Stimulated activated CD4-positive, alpha-beta T cell treated with anti-CD3 and anti-CD28 coated beads, Interleukin-12 subunit alpha, Interleukin-12 subunit beta, amount 100 ng/mL, for 24 hours (primary cell): ENCODE measurements at regions not wholly inside any gene's neighbourhood (a gene's known extent, or its start where the extent isn't known, plus 50 kb on each side); places are given as distances from the start of the nearest gene placed in this dataset.
"Not testable (repeated sequence)": the region's sequence is repeated elsewhere in the genome, so short reads cannot be mapped to it uniquely, and the experiment has no call there.

ENCODE experiments used
- DNase-seq, 2 experiments: peaks; one replicate each; pipeline ENCODE4 v3.0.0-alpha.2; 2020; ENCODE audit warnings: low read depth in 2 of 2

GRCh38 chr16:52104993-52105392, 441.9 kb downstream of the TOX3 start:
- not testable (repeated sequence) for DNase-seq

- DNase-seq: no peak
These were observed 443.2 kb downstream of the TOX3 start for GRCh38 chr16:52103791-52104190.

DNA sequence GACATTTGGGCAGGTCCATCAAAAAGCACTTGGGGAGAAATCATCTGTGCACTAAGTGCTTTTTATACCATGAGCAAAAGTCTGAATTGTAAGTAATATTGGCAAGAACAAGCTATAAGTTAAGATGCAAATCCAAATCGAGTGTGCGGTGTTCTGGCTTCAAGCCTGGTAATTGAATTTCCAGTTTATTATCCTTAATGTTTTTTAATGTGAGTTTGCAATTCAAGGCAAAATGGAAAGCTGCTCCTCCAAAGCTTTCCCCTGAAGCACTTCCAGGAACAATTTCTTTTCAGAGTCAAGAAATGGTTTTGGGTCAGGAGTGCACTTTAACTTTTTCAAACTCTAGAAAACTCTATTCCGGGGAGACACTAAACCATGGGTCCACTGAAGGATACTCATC, 445.7 kb downstream of the TOX3 start:
- no peak for DNase-seq

GRCh38 chr16:52099382-52099781, 447.6 kb downstream of the TOX3 start:
- no peak for DNase-seq

DNA sequence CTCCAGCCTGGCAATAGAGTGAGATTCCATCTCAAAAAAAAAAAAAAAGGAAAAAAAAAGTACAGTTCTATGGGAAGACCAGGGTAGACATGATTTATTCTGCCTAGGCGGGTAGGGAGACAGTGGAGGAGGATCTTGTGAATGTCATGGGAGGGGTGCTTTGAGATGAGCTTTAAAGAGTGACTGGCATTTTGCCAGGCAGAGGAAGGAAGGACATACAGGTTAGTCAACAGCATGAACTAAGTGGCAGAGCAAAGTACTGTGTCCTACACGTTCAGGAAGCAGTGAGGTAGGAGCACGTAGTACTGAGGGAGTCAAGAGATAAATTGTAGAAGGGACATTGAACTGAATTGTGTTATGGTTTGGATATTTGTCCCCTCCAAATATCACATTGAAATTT, 451.5 kb downstream of the TOX3 start:
- DNase-seq: no peak

GRCh38 chr16:52092126-52092525, 454.8 kb downstream of the TOX3 start:
- no peak for DNase-seq

DNA sequence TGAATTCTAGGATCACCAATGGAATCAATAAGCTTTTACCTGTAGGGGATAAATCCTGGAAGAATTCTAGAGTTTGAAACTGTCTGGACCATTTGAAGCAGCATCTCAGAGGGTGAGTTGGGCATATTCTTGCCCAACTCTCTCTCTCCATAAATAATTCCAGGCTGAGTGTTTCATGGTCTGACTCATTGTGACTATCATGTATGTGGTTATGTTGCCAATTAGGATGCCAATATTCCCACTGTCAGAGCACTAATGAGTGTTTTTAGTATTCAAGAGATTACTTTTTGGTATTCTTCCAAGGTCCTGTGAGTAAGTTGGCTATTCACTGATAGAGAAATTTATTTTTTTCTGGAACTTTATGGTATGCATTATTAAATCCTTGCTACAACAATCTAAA, 456.9 kb downstream of the TOX3 start:
- DNase-seq: no peak

GRCh38 chr16:52089476-52089875, 457.5 kb downstream of the TOX3 start:
- DNase-seq: no peak

- DNase-seq: no peak
These were observed 460.0 kb downstream of the TOX3 start for GRCh38 chr16:52086901-52087300.

DNA sequence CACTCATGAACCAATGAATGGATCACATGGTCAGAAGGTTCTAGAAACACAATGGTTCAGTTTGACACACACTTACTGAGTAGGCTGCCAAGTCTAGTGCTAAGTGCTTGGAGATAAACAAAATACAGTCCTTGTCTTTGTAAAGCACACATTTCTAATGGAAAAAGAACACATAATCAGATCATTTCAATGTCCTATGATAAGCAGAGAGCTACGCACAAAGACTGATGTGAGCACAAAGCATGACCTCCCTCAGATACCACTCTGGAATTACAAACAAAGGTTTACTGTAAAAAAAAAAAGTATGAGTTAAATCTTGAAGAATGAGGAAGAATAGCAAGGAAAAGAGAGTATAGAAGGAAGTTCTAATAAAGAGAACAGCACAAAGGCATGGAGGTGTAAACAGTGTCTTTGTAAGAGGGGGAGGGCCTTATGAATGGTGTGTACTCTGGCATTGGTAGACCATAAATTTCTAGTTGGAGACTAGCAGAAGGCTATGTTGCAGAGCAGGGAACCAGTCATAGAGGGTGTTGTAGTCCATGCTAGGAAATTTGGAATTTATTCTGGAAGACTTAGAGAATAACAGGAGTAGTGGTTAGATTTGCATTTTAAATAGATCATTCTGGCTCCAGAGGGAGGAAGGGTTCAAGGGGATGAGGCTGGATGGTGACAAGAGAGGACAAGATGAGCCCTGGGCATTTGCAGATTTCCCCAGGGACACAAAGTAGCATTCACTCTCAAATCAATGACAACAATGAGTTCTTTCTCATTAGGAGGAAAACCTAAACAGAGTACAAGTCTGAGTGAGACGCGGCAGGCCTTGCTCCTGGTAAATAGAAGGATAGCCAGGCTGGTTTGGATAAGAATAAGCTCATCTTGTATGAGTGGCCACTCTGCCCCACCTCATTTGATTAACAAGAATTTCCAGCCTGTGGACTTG, 468.0 kb downstream of the TOX3 start:
- DNase-seq: no peak

GRCh38 chr16:52077607-52078006, 469.3 kb downstream of the TOX3 start:
- DNase-seq: no peak

DNA sequence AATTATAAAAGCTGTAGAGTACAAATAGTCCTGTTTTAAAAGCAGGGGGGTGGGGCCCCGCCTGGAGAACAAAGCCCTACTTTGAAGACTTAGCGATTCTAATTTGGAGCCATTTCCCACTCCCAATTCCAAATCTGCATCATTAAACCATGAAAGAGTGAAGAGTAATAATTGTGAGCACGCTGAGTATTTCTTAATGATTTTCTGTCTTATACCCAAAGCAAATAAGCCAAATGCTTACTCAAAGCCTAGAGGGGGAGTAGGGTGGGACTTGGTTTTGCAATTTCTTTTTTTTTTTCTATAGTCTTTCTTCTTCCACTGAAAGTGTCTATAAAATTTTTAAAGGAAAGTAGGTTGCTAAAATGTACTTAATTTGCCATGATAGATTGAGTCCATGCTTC, 470.1 kb downstream of the TOX3 start:
- DNase-seq: no peak

DNA sequence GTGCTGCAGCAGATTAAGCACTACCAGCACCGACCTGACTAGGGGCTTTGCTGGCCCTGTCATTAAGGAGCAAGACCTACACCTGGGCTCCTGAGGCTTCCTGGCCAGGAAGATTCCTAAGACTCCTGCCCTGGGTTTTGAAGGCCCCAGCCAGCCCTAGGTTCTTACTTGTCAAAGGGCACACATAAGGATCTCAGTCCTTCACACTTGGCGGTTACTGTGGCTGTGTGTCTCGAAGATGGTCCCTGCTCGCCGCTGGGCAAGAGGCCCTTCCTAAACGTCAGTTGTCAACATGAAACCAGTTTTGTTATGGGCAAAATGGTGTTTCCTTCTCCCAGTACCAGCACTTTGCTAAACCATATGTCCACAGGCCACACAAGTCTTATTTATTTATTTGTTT, 470.6 kb downstream of the TOX3 start:
- DNase-seq: no peak

DNA sequence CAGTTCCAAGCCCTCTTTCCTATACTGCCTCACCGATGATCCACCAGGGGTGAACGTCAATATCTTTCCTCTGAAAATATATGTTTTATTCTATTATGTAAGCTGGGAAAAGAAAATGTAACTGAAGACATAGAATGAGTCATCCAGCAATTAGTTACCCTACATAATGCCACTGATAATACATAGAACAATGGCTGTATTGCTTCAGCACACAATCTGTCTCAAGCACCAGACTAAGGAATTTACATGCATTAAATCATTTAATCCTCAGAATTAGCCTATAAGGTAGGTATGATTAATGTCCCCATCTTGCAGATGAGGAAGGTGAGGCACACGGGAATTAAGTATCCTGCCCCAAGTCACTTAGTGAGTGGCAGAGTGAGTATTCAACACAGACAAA, 472.8 kb downstream of the TOX3 start:
- no peak for DNase-seq

DNA sequence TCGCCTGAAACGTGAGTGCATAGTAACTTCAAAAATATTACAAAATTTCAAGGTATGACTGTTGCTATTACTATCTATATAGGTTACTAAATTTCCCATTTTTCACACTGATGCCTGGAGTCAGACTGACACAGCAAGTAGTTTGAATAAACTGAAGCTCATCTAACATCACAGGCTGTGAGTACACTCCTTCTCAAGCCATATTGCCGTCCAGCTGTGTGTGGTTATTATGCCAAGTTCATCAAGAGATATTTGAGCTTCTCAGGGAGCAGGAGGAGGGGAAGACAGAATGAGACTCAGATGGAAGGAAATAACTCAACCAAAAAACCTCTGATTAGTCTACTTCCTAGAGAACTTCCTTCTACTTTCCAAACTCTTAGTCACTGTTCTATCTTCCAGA, 473.9 kb downstream of the TOX3 start:
- no peak for DNase-seq

GRCh38 chr16:52071101-52071500, 475.8 kb downstream of the TOX3 start:
- no peak for DNase-seq

- DNase-seq: no peak
These were observed 476.4 kb downstream of the TOX3 start for GRCh38 chr16:52070341-52071057.

DNA sequence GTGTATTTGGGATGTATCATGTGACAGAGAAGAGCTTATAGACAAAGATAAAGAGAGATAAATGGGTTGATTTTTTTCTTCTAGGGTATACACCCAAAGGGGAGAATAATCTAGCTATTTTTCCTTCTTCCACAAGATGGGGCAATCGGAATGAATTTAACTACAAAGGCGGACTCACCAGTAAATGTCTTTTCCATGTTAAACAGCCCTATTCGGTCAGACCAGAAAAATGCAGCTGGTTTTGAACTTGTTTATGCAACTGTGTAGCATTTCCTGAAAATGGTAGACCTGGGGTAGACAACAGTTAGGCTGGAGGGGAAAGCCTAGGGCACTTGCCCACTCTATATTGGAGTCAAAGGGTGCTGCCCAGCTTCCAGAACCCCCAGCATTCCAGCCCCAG, 477.1 kb downstream of the TOX3 start:
- no peak for DNase-seq

- no peak for DNase-seq
These were observed 478.4 kb downstream of the TOX3 start for GRCh38 chr16:52068447-52069074.

GRCh38 chr16:52066962-52067361, 480.0 kb downstream of the TOX3 start:
- no peak for DNase-seq

- DNase-seq: no peak
These were observed 490.7 kb downstream of the TOX3 start for GRCh38 chr16:52056259-52056658.

DNA sequence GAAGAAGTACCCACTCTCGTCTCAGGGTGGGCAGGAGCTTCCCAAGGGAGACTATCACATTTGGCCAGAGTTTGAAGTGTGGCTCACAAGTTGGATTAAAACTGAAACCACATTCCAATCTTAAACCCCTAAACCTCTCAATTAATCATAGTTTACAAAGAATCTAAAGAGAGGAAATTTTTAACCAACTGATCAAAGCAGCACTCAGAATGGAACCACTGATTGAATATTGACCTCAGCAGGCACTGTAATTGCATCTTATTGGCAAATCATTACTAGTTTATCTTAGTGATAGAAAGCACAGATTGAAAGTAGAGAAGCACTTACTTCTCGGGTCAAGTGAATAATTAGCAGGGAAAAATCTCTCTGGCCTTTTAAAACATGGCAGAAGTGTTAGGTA, 491.6 kb downstream of the TOX3 start:
- no peak for DNase-seq

DNA sequence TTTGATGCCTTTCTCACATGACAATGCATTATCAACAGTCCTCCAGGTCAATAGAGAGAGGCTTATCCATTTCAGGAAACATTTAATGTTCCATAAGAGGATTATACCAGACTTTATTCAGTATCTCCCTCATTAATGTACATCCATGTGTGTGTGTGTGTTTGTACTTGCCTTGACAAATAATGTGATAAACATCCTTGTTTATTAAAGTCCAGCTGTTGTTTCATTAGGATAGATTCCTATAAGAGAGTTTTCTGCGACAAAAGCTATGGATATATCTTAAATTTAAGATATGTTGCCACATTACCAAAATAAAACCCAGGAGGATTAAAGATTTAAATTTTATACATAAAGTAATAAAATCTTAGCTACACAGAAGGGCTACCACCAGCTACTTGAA, 492.6 kb downstream of the TOX3 start:
- no peak for DNase-seq
